Mesothelial cell of epicardium (in vitro differentiated cells): ENCODE measurements at regions not wholly inside any gene's neighbourhood (a gene's known extent, or its start where the extent isn't known, plus 50 kb on each side); places are given as distances from the start of the nearest gene placed in this dataset.
A peak's percentile ranks its signal among the peaks of the same experiment; 100 is the strongest.

Experiments used
- DNase-seq, 2 experiments: peaks; one replicate each; pipeline ENCODE4 v3.0.0; 2021; ENCODE audit warnings: low spot score in 2 of 2; ENCODE audit not compliant: unreplicated experiment in 2 of 2
- H3K27ac Mint-ChIP-seq: 2 replicates; pipeline ENCODE4 v1.8.0; 2021; ENCODE audit warnings: mixed read lengths
- H3K27me3 Mint-ChIP-seq: 2 replicates; pipeline ENCODE4 v1.8.0; 2021; ENCODE audit warnings: low read depth, mixed read lengths
- H3K36me3 Mint-ChIP-seq: 2 replicates; pipeline ENCODE4 v1.8.0; 2021; ENCODE audit warnings: mixed read lengths
- H3K4me1 Mint-ChIP-seq: 2 replicates; pipeline ENCODE4 v1.8.0; 2021; ENCODE audit warnings: mixed read lengths
- H3K4me3 Mint-ChIP-seq: 2 replicates; pipeline ENCODE4 v1.8.0; 2021; ENCODE audit warnings: mild to moderate bottlenecking, moderate library complexity, mixed read lengths
- H3K9me3 Mint-ChIP-seq: 2 replicates; pipeline ENCODE4 v1.8.0; 2021; ENCODE audit warnings: mixed read lengths
- TF ChIP-seq, protein P1 (sequence below): fragments of 200-600 bp; sonication (generic); IDR thresholded peaks from one replicate; pipeline ENCODE4 v1.5.0; 2021; ENCODE audit warnings: antibody characterized with exemption; ENCODE audit not compliant: unreplicated experiment

DNA sequence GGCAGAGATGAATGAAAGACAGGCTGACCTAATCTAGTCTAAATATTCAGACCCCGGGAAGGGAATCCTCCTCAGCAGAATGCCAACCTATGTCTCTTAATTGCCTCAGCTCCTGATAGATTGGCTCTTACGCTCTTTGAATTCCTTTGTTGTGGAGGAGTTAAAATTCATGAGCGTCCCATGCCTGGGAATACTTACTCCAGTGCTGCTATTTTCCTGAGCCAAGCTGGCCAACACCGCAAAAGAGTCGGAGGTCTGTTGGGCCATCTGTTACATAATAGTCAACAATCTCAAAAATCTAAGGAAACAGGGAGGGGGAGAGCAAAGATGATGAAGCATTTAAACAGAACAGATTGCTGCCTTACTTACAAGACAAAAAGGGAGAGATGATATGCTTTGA is 182.8 kb downstream of the ASCL1 start:
- TF ChIP-seq, protein P1, sequence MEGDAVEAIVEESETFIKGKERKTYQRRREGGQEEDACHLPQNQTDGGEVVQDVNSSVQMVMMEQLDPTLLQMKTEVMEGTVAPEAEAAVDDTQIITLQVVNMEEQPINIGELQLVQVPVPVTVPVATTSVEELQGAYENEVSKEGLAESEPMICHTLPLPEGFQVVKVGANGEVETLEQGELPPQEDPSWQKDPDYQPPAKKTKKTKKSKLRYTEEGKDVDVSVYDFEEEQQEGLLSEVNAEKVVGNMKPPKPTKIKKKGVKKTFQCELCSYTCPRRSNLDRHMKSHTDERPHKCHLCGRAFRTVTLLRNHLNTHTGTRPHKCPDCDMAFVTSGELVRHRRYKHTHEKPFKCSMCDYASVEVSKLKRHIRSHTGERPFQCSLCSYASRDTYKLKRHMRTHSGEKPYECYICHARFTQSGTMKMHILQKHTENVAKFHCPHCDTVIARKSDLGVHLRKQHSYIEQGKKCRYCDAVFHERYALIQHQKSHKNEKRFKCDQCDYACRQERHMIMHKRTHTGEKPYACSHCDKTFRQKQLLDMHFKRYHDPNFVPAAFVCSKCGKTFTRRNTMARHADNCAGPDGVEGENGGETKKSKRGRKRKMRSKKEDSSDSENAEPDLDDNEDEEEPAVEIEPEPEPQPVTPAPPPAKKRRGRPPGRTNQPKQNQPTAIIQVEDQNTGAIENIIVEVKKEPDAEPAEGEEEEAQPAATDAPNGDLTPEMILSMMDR = no peak
- no peak for DNase-seq

DNA sequence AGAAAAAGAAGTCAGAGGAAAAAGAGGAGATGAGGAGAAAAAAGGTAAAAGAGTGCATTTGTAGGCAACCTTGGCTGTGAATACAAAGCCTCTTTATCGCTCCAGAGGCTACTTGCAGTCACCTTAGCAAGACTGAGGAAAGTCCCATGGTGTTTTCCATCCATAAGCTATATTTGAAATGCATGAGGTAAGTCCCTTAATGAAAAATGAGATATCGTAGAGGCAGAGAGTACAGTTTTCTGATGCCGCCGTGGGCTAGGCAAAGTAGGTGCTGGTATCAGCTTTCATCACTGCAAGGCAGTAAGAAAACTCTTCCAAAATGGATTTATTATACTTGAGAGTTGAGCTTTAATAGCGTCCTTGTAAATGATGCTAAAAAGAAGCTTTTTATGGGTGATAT is 186.8 kb downstream of the ASCL1 start:
- H3K27me3 Mint-ChIP-seq = no peaks in the 10 kb centered on the region
- no peaks in the 10 kb centered on the region for H3K36me3 Mint-ChIP-seq
- peaks cover 19% of the 10 kb centered on the region for H3K4me1 Mint-ChIP-seq
- no peak overlapping the region for H3K4me3 Mint-ChIP-seq
- TF ChIP-seq, protein P1 = no peak
- no peak overlapping the region for H3K27ac Mint-ChIP-seq
- no peak for DNase-seq
- H3K9me3 Mint-ChIP-seq = peaks cover 2% of the 10 kb centered on the region

More for the DNA sequence above, 182.8 kb downstream of the ASCL1 start:
- Mint-ChIP-seq H3K36me3 (no peaks in the 10 kb centered on the region), H3K4me1 (peaks cover 20% of the 10 kb centered on the region), H3K27me3 (no peaks in the 10 kb centered on the region), H3K27ac (peak overlapping the region; percentile 68), H3K4me3 (no peak overlapping the region), H3K9me3 (peaks cover 8% of the 10 kb centered on the region)

DNA sequence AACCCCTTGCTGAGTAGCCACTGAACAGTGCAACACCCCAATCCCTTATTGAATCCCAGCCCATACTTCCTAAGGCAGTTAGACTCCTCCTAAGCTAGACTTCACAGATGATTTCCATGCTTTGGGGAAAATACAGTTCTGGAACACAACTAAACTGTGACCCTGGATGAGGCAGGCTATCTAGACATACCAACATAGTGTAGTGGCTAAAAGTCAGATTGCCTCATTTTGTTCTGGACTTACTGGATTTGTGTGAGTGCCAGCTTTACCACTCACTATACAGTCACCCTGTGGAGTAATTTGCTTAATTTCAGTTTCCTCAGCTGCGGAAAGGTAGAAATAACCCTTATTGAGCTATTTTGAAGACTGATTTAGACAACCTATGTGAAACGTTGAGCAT is 203.1 kb downstream of the ASCL1 start:
- no peaks in the 10 kb centered on the region for H3K36me3 Mint-ChIP-seq
- TF ChIP-seq, protein P1 = no peak
- no peak overlapping the region for H3K27ac Mint-ChIP-seq
- no peak for DNase-seq
- H3K4me1 Mint-ChIP-seq = no peaks in the 10 kb centered on the region
- peaks cover 19% of the 10 kb centered on the region for H3K27me3 Mint-ChIP-seq
- no peak overlapping the region for H3K4me3 Mint-ChIP-seq
- peaks cover 11% of the 10 kb centered on the region for H3K9me3 Mint-ChIP-seq

DNA sequence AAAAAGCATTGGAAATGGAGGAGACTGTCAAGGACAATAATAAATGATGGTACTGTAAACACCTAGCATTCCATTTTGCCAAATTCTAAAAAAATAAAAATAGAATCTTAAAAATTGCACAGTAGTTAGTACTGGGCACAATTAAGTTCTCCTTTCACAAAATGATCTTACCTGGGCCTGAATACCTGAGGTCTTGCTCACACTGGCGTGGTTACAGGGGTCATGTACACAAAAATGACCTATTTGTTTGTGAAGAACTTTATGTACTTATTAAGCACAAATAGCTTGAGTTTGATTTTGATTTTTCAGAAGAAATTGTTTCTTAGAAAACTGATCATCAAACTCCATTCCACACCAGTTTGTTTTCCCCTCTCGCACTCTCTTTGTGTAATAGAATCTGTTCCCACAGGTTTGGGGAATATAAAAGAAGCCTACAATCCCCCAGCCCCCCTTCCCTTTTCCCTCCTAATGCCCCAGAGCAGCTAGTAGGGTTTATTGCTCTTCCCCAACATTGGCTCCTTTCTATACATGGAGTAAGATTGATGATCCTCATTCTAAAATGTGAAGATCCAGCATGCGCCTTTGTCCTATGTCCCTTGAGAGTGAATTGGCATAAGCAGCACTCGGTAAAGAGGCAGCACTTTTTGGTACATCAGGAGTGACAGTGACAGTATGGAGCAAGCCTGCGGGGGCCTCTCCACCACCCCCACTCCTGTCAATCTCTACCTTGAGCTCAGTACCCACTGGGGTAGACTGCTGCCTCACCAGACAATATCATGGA is 204.3 kb downstream of the ASCL1 start:
- H3K4me3 Mint-ChIP-seq = no peak overlapping the region
- no peak for DNase-seq
- H3K27me3 Mint-ChIP-seq = peaks cover 19% of the 10 kb centered on the region
- H3K27ac Mint-ChIP-seq = no peak overlapping the region
- no peaks in the 10 kb centered on the region for H3K36me3 Mint-ChIP-seq
- TF ChIP-seq, protein P1 = no peak
- no peaks in the 10 kb centered on the region for H3K4me1 Mint-ChIP-seq
- H3K9me3 Mint-ChIP-seq = peaks cover 8% of the 10 kb centered on the region

DNA sequence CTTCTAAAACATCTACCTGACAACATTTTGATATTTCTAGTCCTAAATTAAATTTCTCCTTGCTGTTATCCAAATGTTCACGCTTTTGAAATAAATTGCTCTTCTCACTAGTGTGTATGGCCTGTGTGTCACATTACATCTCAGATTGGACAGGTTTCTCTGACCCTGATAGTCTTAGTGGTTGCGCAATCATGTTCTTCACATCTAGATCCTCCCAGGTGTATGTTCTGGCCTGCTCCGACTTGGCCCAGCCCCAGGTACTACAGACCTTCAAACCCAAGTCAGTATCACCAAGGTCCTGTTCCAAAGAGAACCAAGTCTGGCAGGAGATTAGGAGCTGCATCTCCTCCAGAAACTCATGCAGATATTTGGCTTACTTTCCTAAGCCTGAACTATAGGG is 209.5 kb downstream of the ASCL1 start:
- TF ChIP-seq, protein P1 = no peak
- no peaks in the 10 kb centered on the region for H3K4me1 Mint-ChIP-seq
- DNase-seq = no peak
- H3K9me3 Mint-ChIP-seq = peaks cover 2% of the 10 kb centered on the region
- no peak overlapping the region for H3K27ac Mint-ChIP-seq
- no peaks in the 10 kb centered on the region for H3K36me3 Mint-ChIP-seq
- peaks cover 3% of the 10 kb centered on the region for H3K27me3 Mint-ChIP-seq
- no peak overlapping the region for H3K4me3 Mint-ChIP-seq
